Islet precursor cell (in vitro differentiated cells): ENCODE measurements at regions not wholly inside any gene's neighbourhood (a gene's known extent, or its start where the extent isn't known, plus 50 kb on each side); places are given as distances from the start of the nearest gene placed in this dataset.

Source experiments
- DNase-seq: peaks from one replicate; pipeline ENCODE4 v3.0.0-alpha.2; 2018

GRCh38 chr4:11609751-11610150, 181.1 kb upstream of the HS3ST1 start:
- DNase-seq, result no peak

- DNase-seq, result no peak
Observed at GRCh38 chr4:11608992-11609391, 180.3 kb upstream of the HS3ST1 start.

GRCh38 chr4:11606078-11606477, 177.4 kb upstream of the HS3ST1 start:
- DNase-seq, result no peak

GRCh38 chr4:11605597-11605996, 176.9 kb upstream of the HS3ST1 start:
- DNase-seq, result no peak

- no peak for DNase-seq
Observed at GRCh38 chr4:11604821-11605220, 176.1 kb upstream of the HS3ST1 start.

- no peak for DNase-seq
Observed at GRCh38 chr4:11603591-11604194, 175.0 kb upstream of the HS3ST1 start.

GRCh38 chr4:11602606-11603340, 174.1 kb upstream of the HS3ST1 start:
- no peak for DNase-seq

- DNase-seq, result no peak
Observed at GRCh38 chr4:11599064-11599463, 170.4 kb upstream of the HS3ST1 start.

GRCh38 chr4:11598591-11598990, 169.9 kb upstream of the HS3ST1 start:
- no peak for DNase-seq

- DNase-seq, result no peak
Observed at GRCh38 chr4:11597506-11597905, 168.8 kb upstream of the HS3ST1 start.

GRCh38 chr4:11596989-11597388, 168.3 kb upstream of the HS3ST1 start:
- no peak for DNase-seq

- no peak for DNase-seq
Observed at GRCh38 chr4:11593576-11594116, 165.0 kb upstream of the HS3ST1 start.

GRCh38 chr4:11592276-11592675, 163.6 kb upstream of the HS3ST1 start:
- no peak for DNase-seq

- no peak for DNase-seq
Observed at GRCh38 chr4:11590132-11590531, 161.4 kb upstream of the HS3ST1 start.

- no peak for DNase-seq
Observed at GRCh38 chr4:11589676-11590075, 161.0 kb upstream of the HS3ST1 start.

GRCh38 chr4:11587797-11588196, 159.1 kb upstream of the HS3ST1 start:
- DNase-seq, result no peak

- DNase-seq, result no peak
Observed at GRCh38 chr4:11585506-11585905, 156.8 kb upstream of the HS3ST1 start.

- DNase-seq, result no peak
Observed at GRCh38 chr4:11568511-11568910, 139.8 kb upstream of the HS3ST1 start.

- DNase-seq, result no peak
Observed at GRCh38 chr4:11566444-11567022, 137.8 kb upstream of the HS3ST1 start.

GRCh38 chr4:11565899-11566298, 137.2 kb upstream of the HS3ST1 start:
- no peak for DNase-seq

GRCh38 chr4:11565213-11565612, 136.5 kb upstream of the HS3ST1 start:
- no peak for DNase-seq

GRCh38 chr4:11564021-11564420, 135.3 kb upstream of the HS3ST1 start:
- no peak for DNase-seq

GRCh38 chr4:11549525-11549924, 120.8 kb upstream of the HS3ST1 start:
- no peak for DNase-seq

GRCh38 chr4:11548597-11549082, 119.9 kb upstream of the HS3ST1 start:
- DNase-seq, result no peak
